ENCODE measurements at regions not wholly inside any gene's neighbourhood (a gene's known extent, or its start where the extent isn't known, plus 50 kb on each side); places are given as distances from the start of the nearest gene placed in this dataset.

- Histone ChIP-seq H3K4ac (ENCODE audit: low read depth, low read length) (no peak overlapping the region), H4K8ac (ENCODE audit: low read depth in 2 of 2, low read length in 2 of 2) (0 out of 4 replicates have a peak overlapping the region, but pooled peaks of 1 of the 2 experiments have one; percentile 38), H3K4me1 (ENCODE audit: control insufficient read depth, insufficient read depth, low read length) (peaks cover 1% of the 10 kb centered on the region; the same call in 1 of the 2 replicates), H3K4me2 (ENCODE audit: low read depth, low read length) (no peak overlapping the region), H3K36me3 (ENCODE audit: control insufficient read depth, insufficient read depth, low read length) (no peaks in the 10 kb centered on the region), H3K14ac (replicated peaks; ENCODE audit: low read depth, low read length) (no peak overlapping the region), H2BK20ac (ENCODE audit: low read depth, low read length) (no peak overlapping the region), H2BK5ac (ENCODE audit: low read depth, low read length, poor library complexity, severe bottlenecking) (no peak overlapping the region), H4K20me1 (ENCODE audit: insufficient read depth, low read length) (no peaks in the 10 kb centered on the region), H3K23ac (ENCODE audit: low read depth, low read length) (no peak overlapping the region), H3K27ac (ENCODE audit: insufficient read depth, low read length) (no peak overlapping the region), H2AK9ac (replicated peaks; ENCODE audit: low read depth, low read length, poor library complexity) (no peak overlapping the region), H2BK120ac (ENCODE audit: low read depth, low read length) (peak overlapping the region; percentile 47; the same call in 1 of the 2 replicates), H2BK15ac (ENCODE audit: low read depth, low read length) (no peak overlapping the region), H2AFZ (replicated peaks; ENCODE audit: low read length, poor library complexity) (no peak overlapping the region), H3K9ac (ENCODE audit: low read depth, low read length) (no peak overlapping the region), H3K27me3 (ENCODE audit: control insufficient read depth, insufficient read depth, low read length) (no peaks in the 10 kb centered on the region), H3K18ac (ENCODE audit: low read depth, low read length) (no peak overlapping the region), H3K9me1 (ENCODE audit: insufficient read depth, low read length) (no peaks in the 10 kb centered on the region), H4K5ac (ENCODE audit: low read depth, low read length) (no peak overlapping the region), H4K91ac (ENCODE audit: insufficient read depth, low read depth, low read length) (no peak overlapping the region), H3K56ac (ENCODE audit: extremely low read depth, insufficient read depth, low read length) (no peak overlapping the region), H3K9me3 (ENCODE audit: control insufficient read depth, insufficient read depth, low read length) (peaks cover 14% of the 10 kb centered on the region), H3K4me3 (ENCODE audit: insufficient read depth, low read depth, low read length) (no peak overlapping the region), H2AK5ac (ENCODE audit: low read depth, low read length) (no peak overlapping the region), H3K79me1 (ENCODE audit: low read depth in 1 of 2, low read length in 2 of 2) (no peaks in the 10 kb centered on the region)
- no CpG with 5 or more reads among the region's 3 CpGs for WGBS, 2 experiments (ENCODE audit: extremely low coverage in 2 of 2, insufficient read length in 1 of 2)
- TF ChIP-seq RCOR1 (IDR thresholded peaks at IDR 0.05; ENCODE audit: insufficient replicate concordance, low read length), result no peak
- no peak for TF ChIP-seq FOS (IDR thresholded peaks at IDR 0.05; ENCODE audit: low read depth, low read length)
- TF ChIP-seq ELK1 (IDR thresholded peaks at IDR 0.05; ENCODE audit: borderline replicate concordance, low read depth, low read length), result no peak
- TF ChIP-seq CTCF (conservative IDR thresholded peaks at IDR 0.05; ENCODE audit: low read depth, low read length), result no peak
- no peak for TF ChIP-seq NFE2L2 (IDR thresholded peaks at IDR 0.05; ENCODE audit: low read depth, low read length)
- no peak for TF ChIP-seq CHD1 (IDR thresholded peaks at IDR 0.05; ENCODE audit: low read depth, low read length)
- TF ChIP-seq RAD21 (IDR thresholded peaks at IDR 0.05; ENCODE audit: low read length), result no peak
- TF ChIP-seq CEBPB (IDR thresholded peaks at IDR 0.05; ENCODE audit: low read depth, low read length), result no peak
- TF ChIP-seq BHLHE40 (IDR thresholded peaks at IDR 0.05; ENCODE audit: low read depth, low read length), result no peak
- no peak for TF ChIP-seq POLR2A (IDR thresholded peaks at IDR 0.05; ENCODE audit: low read depth, low read length)
- no peak for TF ChIP-seq USF2 (IDR thresholded peaks at IDR 0.05; ENCODE audit: low read depth, low read length)
- no peak; the same call in 1 of the 2 replicates for TF ChIP-seq RFX5 (IDR thresholded peaks at IDR 0.05; ENCODE audit: low read depth, low read length)
- TF ChIP-seq SMC3 (IDR thresholded peaks at IDR 0.05; ENCODE audit: low read depth, low read length), result no peak
- no peak for TF ChIP-seq MXI1 (IDR thresholded peaks at IDR 0.05; ENCODE audit: borderline replicate concordance, low read depth, low read length)
- no peak for TF ChIP-seq MAFK (IDR thresholded peaks at IDR 0.05; ENCODE audit: low read depth, low read length)
- intact Hi-C loops (cut with micrococcal nuclease) (loop anchor here (10.0 kb wide), 1 partner anchor 259 kb away; no protein-coding TSS in a partner anchor), in situ Hi-C loops (cut with MboI; ENCODE audit: low sequenced_read_pairs) (no loop called here), dilution Hi-C loops (cut with HindIII; ENCODE audit: low sequenced_read_pairs, unreplicated experiment) (no loop called here)
- no TSS peak for BruUV-seq (replicated peaks)
- DNase-seq (peak; percentile 82), ATAC-seq (ENCODE audit: low read depth) (peak; percentile 85)
- ChIA-PET POLR2A (ENCODE audit: unreplicated experiment) (no interaction called here), CTCF (interaction anchor here (0.5 kb wide), 1 partner anchor 10 kb away, joined by 5 read pairs; no protein-coding TSS in a partner anchor)
Observed at GRCh38 chr14:62443796-62444195, 601.5 kb downstream of the KCNH5 start.

Measured in IMR-90 (cell line).